Stromal cell of bone marrow (primary cell): ENCODE measurements at regions not wholly inside any gene's neighbourhood (a gene's known extent, or its start where the extent isn't known, plus 50 kb on each side); places are given as distances from the start of the nearest gene placed in this dataset.

Experiments used
- DNase-seq: peaks from one replicate; pipeline ENCODE4 v3.0.0-alpha.2; 2012; ENCODE audit warnings: low read depth

DNA sequence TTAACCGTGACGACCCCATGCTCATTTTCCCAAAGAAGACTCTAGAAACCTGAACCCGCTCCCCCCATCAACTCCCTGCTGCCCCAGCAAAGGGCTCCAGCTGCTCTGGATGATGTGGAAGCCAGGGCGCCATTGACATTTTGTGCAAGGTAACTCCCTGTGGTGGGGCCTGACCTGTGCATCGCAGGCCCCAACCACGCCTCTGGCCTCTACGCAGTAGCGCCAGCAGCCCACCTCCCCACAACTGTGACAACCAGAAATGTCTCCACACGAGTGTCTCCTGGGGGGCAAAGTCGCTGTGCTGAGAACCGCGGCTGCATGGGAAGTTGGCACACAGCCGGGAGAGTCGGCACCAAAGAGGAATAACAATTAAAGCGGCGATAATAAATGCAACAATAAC, 86.9 kb upstream of the PRR5 start:
- no peak for DNase-seq

DNA sequence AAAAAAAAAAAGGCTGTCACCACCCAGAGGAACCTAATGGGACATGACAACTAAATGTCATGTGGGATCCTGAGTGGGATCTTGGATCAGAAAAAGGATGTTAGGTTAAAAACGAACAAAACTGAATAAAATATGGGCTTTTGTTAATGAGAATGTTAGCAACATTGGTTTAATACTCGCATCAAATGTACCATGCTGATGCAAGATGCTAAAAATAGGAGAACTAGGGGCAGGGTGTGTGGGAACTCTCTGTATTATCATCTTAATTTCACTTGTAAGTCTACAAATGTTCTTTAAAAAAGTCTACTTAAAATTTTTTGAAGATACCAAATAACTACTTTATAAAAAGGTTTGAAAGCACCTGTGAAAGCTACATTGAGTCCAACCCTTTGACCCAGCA, 88.8 kb upstream of the PRR5 start:
- DNase-seq, result no peak

DNA sequence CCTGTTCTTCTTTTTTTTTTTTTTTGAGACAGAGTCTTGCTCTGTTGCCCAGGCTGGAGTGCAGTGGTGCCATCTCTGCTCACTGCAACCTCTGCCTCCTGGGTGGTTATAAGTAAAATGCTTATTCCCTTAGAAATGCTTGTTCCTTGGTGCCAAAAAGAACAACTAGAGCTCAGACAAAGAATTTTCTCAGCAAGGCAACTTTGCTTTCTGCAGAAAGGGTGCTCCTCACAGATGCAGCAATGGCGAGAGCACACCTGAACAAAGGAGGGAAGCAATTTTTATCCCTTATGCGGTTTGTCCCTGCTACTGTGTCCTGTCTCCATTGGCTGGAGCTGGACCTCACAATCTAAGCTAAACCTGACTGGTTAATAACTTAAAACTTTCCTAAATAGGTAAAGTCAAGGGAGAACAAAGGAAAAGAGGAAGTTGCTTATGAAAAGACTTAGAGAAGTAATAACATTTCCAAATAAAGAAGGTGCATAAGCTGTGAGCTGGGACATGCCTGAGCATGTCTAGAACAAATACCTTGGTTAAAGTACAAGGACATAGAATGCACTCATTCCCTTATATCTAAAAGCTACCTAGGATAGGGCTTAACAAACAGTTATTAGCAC, 90.0 kb upstream of the PRR5 start:
- DNase-seq, result no peak

GRCh38 chr22:44610071-44610470, 91.9 kb upstream of the PRR5 start:
- DNase-seq, result no peak

GRCh38 chr22:44609400-44609988, 92.5 kb upstream of the PRR5 start:
- no peak for DNase-seq

DNA sequence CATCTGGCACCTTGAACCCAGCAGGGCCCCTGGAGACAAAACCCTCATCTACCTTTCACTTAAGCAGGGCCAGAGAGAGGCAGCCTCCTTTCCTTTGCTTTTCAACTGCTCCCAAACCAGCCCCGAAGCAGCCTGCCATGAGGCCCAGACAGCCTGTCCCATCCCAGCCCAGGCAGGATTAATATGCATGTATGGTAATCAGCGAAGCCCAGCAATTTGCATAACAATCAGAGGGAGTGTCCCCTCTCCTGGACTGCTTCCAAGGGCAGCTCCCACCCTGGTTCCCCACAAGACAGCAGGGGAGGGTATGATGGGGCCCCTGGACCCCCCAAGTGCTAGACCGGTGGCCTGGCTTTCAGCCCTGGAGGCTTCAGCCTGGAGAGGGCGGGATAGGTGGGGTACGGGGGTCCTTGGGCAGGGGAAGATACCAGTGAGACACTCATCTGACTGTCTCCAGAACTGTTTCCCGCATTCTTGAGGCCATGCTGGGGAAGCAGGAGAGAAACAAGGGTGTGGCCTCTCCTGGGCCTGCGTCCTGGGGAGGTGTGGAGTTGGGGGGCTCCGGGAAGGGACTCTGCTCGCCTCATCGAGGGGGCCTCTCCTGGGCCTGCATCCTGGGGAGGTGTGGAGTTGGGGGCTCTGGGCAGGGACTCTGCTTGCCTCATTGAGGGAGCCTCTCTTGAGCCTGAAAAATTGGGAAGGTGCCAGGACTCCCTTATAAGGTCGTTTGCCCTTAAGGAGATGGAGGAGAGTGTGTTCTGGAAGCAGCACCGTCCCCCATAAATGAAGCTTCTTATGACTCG, 93.2 kb upstream of the PRR5 start:
- no peak for DNase-seq

- DNase-seq, result no peak
These were observed 95.9 kb upstream of the PRR5 start for GRCh38 chr22:44606126-44606525.

- no peak for DNase-seq
These were observed 96.5 kb upstream of the PRR5 start for GRCh38 chr22:44605486-44605885.

DNA sequence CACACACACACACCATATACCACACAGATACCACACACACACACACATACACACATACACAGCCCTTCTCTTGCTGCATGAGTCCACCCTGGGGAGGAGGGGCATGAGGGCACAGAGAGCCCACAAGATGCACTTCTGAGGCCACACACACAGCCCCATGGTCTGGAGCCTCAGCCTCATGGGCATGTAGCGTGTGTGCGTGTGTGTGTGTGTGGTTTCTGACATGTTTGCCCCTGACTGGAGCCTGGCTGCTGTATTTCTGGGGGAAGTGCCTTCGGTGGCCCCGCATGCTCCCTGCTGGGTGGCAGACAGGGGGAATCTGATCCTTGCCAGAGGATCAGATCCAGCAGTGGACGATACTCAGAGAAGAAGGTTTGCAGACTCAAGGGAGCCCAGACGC, 97.0 kb upstream of the PRR5 start:
- no peak for DNase-seq

- no peak for DNase-seq
These were observed 97.5 kb upstream of the PRR5 start for GRCh38 chr22:44604455-44604854.

- DNase-seq, result no peak
These were observed 98.2 kb upstream of the PRR5 start for GRCh38 chr22:44603767-44604166.

DNA sequence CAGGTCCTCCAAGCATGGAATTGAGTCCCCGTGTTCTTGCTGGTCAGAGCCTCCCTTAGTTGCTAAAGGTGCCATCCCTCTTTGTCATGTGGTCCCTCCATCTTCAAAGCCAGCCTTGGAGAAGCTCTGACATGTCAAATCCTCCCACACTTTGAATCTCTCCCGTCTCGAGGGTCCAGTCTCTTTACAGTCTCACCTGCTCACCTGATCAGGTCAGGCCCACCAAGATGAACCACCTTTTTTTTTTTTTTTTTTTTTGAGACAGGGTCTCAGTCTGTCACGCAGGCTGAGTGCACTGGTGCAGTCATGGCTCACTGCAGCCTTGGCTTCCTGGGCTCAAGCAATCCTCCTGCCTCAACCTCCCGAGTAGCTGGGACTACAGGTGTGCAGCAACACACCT, 100.3 kb upstream of the PRR5 start:
- no peak for DNase-seq

DNA sequence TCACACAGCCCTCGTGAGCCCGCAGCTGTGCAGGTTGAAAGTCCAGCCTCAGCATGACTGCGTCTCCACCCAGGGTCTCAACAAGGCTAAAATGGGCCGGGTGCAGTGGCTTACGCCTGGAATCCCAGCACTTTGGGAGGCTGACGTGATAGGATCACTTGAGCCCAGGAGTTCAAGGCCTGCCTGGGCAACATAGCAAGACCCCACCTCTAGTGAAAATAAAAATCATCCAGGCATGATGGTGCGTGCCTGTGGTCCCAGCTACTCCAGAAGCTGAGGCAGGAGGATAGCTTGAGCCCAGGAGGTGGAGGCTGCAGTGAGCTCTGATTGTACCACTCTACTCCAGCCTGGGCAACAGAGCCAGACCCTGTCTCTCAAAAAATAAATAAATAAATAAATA, 100.8 kb upstream of the PRR5 start:
- DNase-seq, result no peak

GRCh38 chr22:44600207-44600785, 101.7 kb upstream of the PRR5 start:
- no peak for DNase-seq

DNA sequence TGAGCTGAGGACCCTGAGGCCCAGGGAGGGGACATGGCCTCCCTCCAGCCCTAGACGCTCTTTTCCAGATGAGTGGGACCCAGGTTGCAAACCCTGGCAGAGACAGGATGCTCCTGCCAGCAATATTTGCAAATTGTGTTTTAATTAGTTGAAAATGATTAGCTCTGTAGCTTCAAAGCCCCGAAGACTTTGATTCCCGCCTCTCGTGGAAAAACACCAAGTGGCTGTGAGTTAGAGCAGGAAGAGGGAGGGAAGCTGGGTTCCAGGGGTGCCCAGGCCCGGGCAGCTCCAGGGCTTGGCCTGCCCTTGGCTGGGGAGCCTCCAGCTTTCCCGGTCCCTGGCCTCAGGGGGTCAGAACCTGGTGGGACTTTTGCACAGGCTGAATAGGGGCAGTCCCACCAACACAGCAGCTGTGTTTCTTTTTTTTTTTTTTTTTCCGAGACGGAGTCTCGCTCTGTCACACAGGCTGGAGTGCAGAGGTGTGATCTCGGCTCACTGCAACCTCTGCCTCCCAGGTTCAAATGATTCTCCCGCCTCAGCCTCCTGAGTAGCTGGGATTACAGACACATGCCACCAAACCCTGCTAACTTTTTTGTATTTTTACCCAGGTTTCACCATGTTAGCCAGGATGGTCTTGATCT, 101.6 kb upstream of the RTL6 start:
- DNase-seq, result no peak

DNA sequence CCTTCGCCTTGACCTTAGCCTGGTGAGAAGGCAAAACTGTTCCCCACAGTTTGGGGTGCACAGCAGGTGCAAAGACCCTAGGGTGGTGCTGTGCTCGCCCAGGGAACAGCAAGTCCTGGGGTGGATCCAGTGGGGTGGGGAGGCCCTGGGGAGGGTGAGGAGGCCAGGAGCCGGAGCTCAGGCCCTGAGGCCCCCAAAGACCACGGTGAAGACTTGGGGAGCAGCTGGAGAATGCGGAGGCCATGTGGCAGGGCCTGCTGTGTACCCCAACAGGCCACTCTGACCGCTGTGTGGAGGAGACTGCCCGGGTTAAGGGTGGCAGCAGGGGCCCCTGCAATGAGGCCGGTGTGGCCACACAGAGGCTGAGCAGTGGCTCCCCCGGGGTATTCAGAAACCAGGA, 101.1 kb upstream of the RTL6 start:
- no peak for DNase-seq

GRCh38 chr22:44597616-44598015, 99.6 kb upstream of the RTL6 start:
- DNase-seq, result no peak

DNA sequence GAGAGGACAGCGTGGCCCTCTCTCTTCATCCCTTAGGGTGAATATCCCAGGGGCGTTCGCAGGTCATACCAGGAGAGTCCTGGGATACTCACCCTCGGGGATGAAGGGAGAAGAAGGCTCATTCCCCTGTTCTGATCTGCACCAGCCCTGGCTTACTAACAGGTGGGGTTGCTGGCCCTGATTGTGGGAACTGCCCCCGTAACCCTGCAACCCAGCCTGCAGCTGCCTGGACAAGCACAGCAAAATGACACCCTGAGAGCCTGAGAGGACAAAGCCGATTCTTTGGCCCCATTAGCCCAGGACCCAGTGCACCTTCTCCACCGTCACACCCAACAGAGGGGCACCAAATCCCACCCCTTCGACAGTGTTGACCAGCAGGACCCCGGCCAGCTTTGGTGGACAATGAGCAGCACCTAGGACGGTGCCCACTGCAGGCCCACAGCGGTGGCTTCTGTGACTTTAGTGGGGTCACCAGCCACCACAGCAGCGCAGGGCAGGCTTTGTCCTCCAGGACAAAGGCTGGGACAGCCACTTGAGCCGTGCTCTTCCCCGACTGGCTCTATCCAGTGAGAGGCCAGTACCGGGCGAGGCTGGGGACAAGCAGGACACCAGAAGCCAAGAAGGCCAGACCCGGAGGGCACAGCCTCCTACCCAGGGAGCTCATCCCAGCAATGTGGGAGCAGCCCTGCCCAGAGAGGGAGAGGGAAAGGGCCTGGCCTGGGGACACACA, 98.5 kb upstream of the RTL6 start:
- no peak for DNase-seq

- no peak for DNase-seq
These were observed 97.9 kb upstream of the RTL6 start for GRCh38 chr22:44595841-44596341.

GRCh38 chr22:44594951-44595350, 96.9 kb upstream of the RTL6 start:
- DNase-seq, result no peak

DNA sequence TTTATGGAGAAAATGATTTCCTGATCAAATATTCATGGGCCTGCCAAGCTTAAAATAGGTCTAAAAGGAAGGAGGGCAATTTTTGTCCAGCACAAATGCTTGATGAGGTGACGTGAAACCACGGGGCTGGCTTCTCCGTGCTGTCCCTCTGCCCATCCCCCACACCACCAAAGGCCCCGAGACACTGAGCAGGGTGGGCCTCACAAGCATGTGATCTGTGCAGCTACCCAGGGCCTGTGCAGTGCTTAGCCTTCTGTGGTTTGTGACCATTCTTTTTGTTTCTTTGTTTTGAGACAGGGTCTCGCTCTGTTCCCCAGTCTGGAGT, 94.8 kb upstream of the RTL6 start:
- DNase-seq, result no peak
